Right atrium auricular region (tissue), 2 donors: ENCODE measurements at regions not wholly inside any gene's neighbourhood (a gene's known extent, or its start where the extent isn't known, plus 50 kb on each side); places are given as distances from the start of the nearest gene placed in this dataset.

Experiments
- DNase-seq: peaks from one replicate; pipeline ENCODE4 v3.0.0-alpha.2; 2019; ENCODE audit warnings: low spot score
- H3K27ac ChIP-seq, 2 donors: fragments of 200-600 bp; sonication (generic); 1 replicate in 1 of 2; 2 replicates in 1 of 2; pipeline ENCODE4 v1.5.1; 2016 to 2019
- H3K27me3 ChIP-seq, 2 donors: fragments of 200-600 bp; sonication (generic); one replicate each; pipeline versions ENCODE4 v1.5.1 to v1.6.0; 2017 to 2019
- H3K36me3 ChIP-seq: fragments of 200-600 bp; sonication (generic); one replicate; pipeline ENCODE4 v1.5.1; 2016
- H3K4me1 ChIP-seq, 2 donors: fragments of 200-600 bp; sonication (generic); one replicate each; pipeline versions ENCODE4 v1.5.1 to v1.6.0; 2017 to 2019
- H3K4me3 ChIP-seq, 2 donors: fragments of 200-600 bp; sonication (generic); 1 replicate in 1 of 2; 2 replicates in 1 of 2; pipeline ENCODE4 v1.5.1; 2017 to 2019; ENCODE audit warnings: mild to moderate bottlenecking in 1 of 2, moderate library complexity in 1 of 2
- H3K9me3 ChIP-seq, 2 donors: fragments of 200-600 bp; sonication (generic); one replicate each; pipeline ENCODE4 v1.5.1; 2019
- CTCF ChIP-seq, 2 donors: fragments of 200-600 bp; sonication (generic); IDR thresholded peaks; one replicate each; pipeline ENCODE4 v1.5.1; 2019; ENCODE audit warnings: antibody characterized with exemption in 2 of 2

GRCh38 chr2:195507447-195508138 lies 149.4 kb upstream of the SLC39A10 start:
- Histone ChIP-seq H3K27me3 (no peaks in the 10 kb centered on the region), H3K27ac (no peak overlapping the region), H3K9me3 (no peaks in the 10 kb centered on the region), H3K4me1 (no peaks in the 10 kb centered on the region), H3K36me3 (no peaks in the 10 kb centered on the region), H3K4me3 (no peak overlapping the region)
- no peak for TF ChIP-seq CTCF (IDR thresholded peaks at IDR 0.05)
- DNase-seq: no peak

GRCh38 chr2:195505701-195506100 lies 151.3 kb upstream of the SLC39A10 start:
- H3K4me3 ChIP-seq: no peak overlapping the region
- H3K4me1 ChIP-seq: no peaks in the 10 kb centered on the region
- H3K27me3 ChIP-seq: no peaks in the 10 kb centered on the region
- H3K27ac ChIP-seq: no peak overlapping the region
- TF ChIP-seq CTCF (IDR thresholded peaks at IDR 0.05): no peak
- H3K36me3 ChIP-seq: no peaks in the 10 kb centered on the region
- H3K9me3 ChIP-seq: no peaks in the 10 kb centered on the region
- DNase-seq: no peak

GRCh38 chr2:195503208-195503607 lies 153.8 kb upstream of the SLC39A10 start:
- Histone ChIP-seq H3K27me3 (no peaks in the 10 kb centered on the region), H3K4me3 (no peak overlapping the region), H3K9me3 (no peaks in the 10 kb centered on the region), H3K27ac (no peak overlapping the region), H3K36me3 (no peaks in the 10 kb centered on the region), H3K4me1 (no peaks in the 10 kb centered on the region)
- no peak for DNase-seq
- no peak for TF ChIP-seq CTCF (IDR thresholded peaks at IDR 0.05)

- Histone ChIP-seq H3K27me3 (no peaks in the 10 kb centered on the region), H3K27ac (no peak overlapping the region), H3K36me3 (no peaks in the 10 kb centered on the region), H3K4me3 (no peak overlapping the region), H3K9me3 (no peaks in the 10 kb centered on the region), H3K4me1 (no peaks in the 10 kb centered on the region)
- no peak for TF ChIP-seq CTCF (IDR thresholded peaks at IDR 0.05)
- no peak for DNase-seq
Measured at GRCh38 chr2:195501746-195502145, 155.3 kb upstream of the SLC39A10 start.

GRCh38 chr2:195500879-195501278 lies 156.1 kb upstream of the SLC39A10 start:
- Histone ChIP-seq H3K4me1 (no peaks in the 10 kb centered on the region), H3K9me3 (no peaks in the 10 kb centered on the region), H3K27me3 (no peaks in the 10 kb centered on the region), H3K27ac (no peak overlapping the region), H3K36me3 (no peaks in the 10 kb centered on the region), H3K4me3 (no peak overlapping the region)
- TF ChIP-seq CTCF (IDR thresholded peaks at IDR 0.05): no peak
- no peak for DNase-seq
